Breast epithelium (tissue), 3 donors: ENCODE measurements at regions not wholly inside any gene's neighbourhood (a gene's known extent, or its start where the extent isn't known, plus 50 kb on each side); places are given as distances from the start of the nearest gene placed in this dataset.

Source experiments
- CTCF ChIP-seq, 3 donors: fragments of 450-650 bp; IDR thresholded peaks; one replicate each; pipeline ENCODE4 v1.5.1; 2016 to 2017; ENCODE audit warnings: antibody characterized with exemption in 3 of 3, mild to moderate bottlenecking in 3 of 3, moderate library complexity in 3 of 3
- POLR2A ChIP-seq: fragments of 450-650 bp; IDR thresholded peaks from one replicate; pipeline ENCODE4 v1.6.1; 2016; ENCODE audit warnings: antibody characterized with exemption, mild to moderate bottlenecking, moderate library complexity
- POLR2AphosphoS5 ChIP-seq, 3 donors: sonication (generic); formaldehyde crosslinking; IDR thresholded peaks; one replicate each; pipeline ENCODE4 v1.6.1; 2017; ENCODE audit warnings: antibody characterized with exemption in 3 of 3

GRCh38 chr5:92992073-92992472 is 588.9 kb downstream of the NR2F1-AS1 start:
- TF ChIP-seq CTCF (IDR thresholded peaks at IDR 0.05) = no peak
- TF ChIP-seq POLR2A = no peak
- no peak for TF ChIP-seq POLR2AphosphoS5 (IDR thresholded peaks at IDR 0.05)
